GM12872 (cell line): ENCODE measurements at regions not wholly inside any gene's neighbourhood (a gene's known extent, or its start where the extent isn't known, plus 50 kb on each side); places are given as distances from the start of the nearest gene placed in this dataset.

Experiments used
- TF ChIP-seq, protein P1 (sequence below): IDR thresholded peaks from 3 replicates; pipeline ENCODE4 v1.5.1; 2011; ENCODE audit warnings: low read depth, mild to moderate bottlenecking, low read length, moderate library complexity; ENCODE audit not compliant: insufficient read depth

DNA sequence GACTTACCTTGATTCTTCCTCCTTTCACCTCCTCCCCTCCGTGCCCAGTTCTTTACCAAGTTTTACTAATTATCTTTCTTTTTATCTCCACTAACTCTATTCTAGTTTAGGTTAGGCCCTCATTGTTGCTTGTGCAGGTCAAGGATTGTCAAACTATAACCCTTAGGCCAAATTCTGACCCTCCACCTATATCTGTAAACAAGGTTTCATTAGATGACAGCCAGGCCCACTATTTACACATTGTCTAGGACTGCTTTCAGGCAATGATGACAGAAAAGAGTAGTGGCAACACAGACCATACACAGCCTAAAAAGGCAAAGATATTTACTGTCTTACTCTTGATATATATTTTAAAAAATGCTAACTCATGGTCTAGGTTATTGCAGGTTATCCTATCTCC is 212.0 kb downstream of the RAD51AP2 start:
- TF ChIP-seq, protein P1, sequence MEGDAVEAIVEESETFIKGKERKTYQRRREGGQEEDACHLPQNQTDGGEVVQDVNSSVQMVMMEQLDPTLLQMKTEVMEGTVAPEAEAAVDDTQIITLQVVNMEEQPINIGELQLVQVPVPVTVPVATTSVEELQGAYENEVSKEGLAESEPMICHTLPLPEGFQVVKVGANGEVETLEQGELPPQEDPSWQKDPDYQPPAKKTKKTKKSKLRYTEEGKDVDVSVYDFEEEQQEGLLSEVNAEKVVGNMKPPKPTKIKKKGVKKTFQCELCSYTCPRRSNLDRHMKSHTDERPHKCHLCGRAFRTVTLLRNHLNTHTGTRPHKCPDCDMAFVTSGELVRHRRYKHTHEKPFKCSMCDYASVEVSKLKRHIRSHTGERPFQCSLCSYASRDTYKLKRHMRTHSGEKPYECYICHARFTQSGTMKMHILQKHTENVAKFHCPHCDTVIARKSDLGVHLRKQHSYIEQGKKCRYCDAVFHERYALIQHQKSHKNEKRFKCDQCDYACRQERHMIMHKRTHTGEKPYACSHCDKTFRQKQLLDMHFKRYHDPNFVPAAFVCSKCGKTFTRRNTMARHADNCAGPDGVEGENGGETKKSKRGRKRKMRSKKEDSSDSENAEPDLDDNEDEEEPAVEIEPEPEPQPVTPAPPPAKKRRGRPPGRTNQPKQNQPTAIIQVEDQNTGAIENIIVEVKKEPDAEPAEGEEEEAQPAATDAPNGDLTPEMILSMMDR: no peak

DNA sequence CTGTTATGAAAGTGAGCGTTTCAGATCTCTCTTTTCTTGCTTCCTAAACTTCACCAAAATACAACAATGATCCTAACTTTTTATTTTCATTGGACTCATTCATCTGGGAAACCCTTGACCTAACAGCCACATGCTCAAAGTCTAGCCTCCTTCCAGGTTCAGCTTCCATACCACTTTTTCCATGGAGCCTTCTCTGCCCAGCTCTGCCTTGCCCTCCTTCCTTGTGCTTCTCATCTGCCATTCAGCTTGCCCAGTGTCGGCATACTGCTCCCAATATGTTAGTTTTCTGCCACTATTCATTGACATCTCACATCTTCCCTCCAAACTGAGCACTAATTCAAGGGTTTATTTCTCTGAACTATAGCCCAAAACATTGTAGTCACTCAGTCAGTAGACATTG is 214.7 kb downstream of the RAD51AP2 start:
- TF ChIP-seq, protein P1: no peak

DNA sequence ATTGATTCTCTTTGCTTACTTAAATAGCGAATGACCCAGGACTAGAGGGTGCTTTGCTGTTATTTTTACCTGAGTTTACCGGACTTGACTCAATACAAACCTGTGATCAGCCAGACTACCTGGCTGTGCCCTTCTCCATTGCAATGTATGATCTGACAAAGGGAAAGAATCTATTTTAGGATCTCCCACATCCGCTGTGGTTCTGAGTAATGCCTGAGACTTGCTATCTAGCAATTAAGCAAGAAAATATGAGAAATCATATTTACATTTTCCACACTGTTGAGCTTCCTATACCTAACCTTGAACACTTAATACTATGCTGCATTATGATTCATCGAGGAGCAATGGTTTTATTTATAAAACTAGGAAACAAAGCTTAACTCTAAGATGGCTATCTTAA is 215.2 kb downstream of the RAD51AP2 start:
- TF ChIP-seq, protein P1: no peak

DNA sequence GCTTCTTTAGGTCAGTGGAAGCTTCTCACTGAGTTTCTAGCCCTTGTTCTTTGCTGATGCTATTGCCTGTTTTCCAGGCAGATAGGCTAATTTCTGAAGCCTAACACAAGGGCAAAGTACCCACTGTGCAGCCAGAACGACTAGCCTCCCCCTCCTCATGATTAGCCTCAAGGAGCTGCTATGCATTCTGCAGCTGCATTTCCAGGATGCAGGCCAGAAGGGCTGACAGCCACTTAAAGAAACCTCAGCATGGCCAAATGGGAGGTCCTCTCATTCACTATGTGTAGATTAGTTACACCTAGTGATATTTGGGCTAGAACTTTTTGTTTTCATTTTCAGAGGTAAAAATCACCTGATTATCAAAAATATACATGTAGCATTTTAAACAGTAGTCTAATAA is 216.0 kb downstream of the RAD51AP2 start:
- TF ChIP-seq, protein P1: no peak

DNA sequence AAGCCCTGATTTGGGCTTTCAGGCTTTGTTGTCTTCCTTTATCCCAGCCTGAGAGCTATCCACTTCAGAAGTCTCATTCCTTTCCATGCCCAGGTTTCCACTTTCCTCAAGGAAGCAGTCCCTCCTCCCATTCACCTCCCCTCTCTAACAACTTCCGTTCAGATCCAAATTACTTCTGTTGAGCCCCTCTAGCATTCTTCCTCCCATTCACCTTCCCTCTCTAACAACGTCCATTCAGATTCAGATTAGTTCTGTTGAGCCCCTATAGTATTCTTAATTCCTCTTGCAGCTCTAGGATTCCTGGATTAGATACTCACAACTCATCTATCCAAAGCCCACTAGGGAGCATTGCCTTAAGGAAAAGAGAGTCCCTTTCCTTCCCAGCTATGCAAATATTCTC is 216.8 kb downstream of the RAD51AP2 start:
- TF ChIP-seq, protein P1: no peak

DNA sequence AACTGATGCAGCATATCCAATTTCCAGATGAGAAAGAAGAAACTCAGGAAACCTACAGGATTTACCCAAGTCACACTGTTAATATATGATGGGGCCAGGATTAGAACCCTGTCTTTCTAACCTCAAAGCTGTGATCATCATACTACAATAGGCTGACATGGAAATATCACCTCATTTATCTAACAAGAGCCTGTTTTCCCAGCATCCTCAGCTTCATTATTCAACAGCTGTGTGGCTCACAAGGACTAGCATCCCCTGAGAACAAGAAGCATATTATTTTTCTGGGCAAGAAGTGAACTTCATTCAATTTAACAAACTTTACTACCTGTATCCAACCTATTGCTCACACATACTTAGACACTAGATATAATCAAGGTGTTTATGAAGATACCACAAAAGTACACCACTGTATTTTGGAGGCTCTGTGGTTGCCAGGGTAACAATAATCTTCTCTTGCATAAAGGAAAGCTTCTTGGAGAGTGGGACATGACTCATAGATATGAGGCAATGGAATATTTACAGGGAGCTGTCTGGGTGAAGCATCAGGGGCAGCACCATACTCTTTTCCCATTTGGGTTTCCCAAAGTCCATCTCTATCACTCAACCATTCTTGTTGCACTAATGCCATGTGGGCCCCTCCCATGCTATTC is 218.2 kb downstream of the RAD51AP2 start:
- TF ChIP-seq, protein P1: no peak

DNA sequence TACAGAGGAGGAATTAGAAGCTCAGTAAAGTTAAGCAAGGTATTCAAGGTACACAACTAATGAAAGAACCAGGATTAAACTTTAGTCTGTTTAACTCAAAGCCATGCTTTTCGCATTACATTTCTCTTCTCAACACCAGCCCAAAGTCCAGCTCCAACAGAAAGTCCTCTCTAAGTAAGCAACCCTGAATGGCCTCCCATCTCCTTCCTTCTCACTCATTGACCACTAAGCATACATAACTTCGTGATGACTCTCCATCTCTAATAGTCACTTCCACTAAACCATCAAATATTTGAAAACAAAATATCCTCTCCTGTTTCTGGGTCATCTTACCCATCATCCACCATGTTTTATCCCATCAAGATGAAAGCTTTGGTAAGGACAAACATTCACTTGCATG is 219.8 kb downstream of the RAD51AP2 start:
- TF ChIP-seq, protein P1: no peak
